H1 (cell line): ENCODE measurements at regions not wholly inside any gene's neighbourhood (a gene's known extent, or its start where the extent isn't known, plus 50 kb on each side); places are given as distances from the start of the nearest gene placed in this dataset.

Experiments used
- HDAC2 ChIP-seq, 2 experiments: fragments of 300-600 bp in 1 of 2; sonication (generic) in 1 of 2; IDR thresholded peaks; 2 replicates each; pipeline ENCODE4 v1.6.1; 2011 to 2012; ENCODE audit warnings: low read depth in 2 of 2, low read length in 2 of 2, mild to moderate bottlenecking in 2 of 2, moderate library complexity in 2 of 2, borderline replicate concordance in 1 of 2, inconsistent platforms in 1 of 2
- RNF2 ChIP-seq: fragments of 200-900, 300-1000 bp; sonication (generic); IDR thresholded peaks from 2 replicates; pipeline ENCODE4 v1.7.1; 2016; ENCODE audit warnings: borderline replicate concordance, low read depth, mild to moderate bottlenecking, antibody characterized with exemption, low read length; ENCODE audit not compliant: poor library complexity, severe bottlenecking; ENCODE audit errors: missing control alignments
- TF ChIP-seq, protein P1 (sequence below): IDR thresholded peaks from 2 replicates; pipeline ENCODE4 v1.6.1; 2012; ENCODE audit warnings: inconsistent platforms

- TF ChIP-seq, protein P1, sequence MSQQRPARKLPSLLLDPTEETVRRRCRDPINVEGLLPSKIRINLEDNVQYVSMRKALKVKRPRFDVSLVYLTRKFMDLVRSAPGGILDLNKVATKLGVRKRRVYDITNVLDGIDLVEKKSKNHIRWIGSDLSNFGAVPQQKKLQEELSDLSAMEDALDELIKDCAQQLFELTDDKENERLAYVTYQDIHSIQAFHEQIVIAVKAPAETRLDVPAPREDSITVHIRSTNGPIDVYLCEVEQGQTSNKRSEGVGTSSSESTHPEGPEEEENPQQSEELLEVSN = no peak
- TF ChIP-seq HDAC2 (IDR thresholded peaks at IDR 0.05; ENCODE audit: borderline replicate concordance in 1 of 2, low read depth in 2 of 2, low read length in 2 of 2) (0 out of 4 replicates have a peak, but pooled peaks of 1 of the 2 experiments have one; percentile 43), RNF2 (no peak)
These were observed 272.2 kb downstream of the OSR1 start (continued) for GRCh38 chr2:19086231-19086651.
